ENCODE measurements at regions not wholly inside any gene's neighbourhood (a gene's known extent, or its start where the extent isn't known, plus 50 kb on each side); places are given as distances from the start of the nearest gene placed in this dataset.
"Not testable (repeated sequence)": the region's sequence is repeated elsewhere in the genome, so short reads cannot be mapped to it uniquely, and the experiment has no call there.

- no peak for FAIRE-seq
These were observed 127.1 kb downstream of the GLRX3 start for GRCh38 chr10:130263289-130263688.

DNA sequence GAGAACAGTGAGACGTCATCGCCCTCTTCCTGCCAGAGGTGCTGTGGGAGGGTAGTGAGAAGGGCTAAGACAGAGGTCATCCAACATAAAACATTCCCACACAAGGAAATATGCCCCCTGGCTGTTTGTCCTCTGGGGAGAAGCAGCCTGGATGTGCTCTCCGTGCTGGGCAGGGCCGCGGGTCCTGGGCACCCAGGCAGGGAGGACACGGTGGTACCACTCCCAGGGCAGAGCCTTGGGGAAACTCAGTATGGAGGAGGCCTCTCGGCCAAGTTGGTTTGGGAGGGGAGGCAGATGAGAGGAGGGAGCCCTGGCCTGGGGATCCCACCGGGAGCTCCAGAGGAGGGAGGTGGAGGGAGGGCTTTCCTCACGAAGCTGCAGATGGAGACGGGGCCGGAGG lies 129.4 kb downstream of the GLRX3 start:
- no peak for FAIRE-seq

DNA sequence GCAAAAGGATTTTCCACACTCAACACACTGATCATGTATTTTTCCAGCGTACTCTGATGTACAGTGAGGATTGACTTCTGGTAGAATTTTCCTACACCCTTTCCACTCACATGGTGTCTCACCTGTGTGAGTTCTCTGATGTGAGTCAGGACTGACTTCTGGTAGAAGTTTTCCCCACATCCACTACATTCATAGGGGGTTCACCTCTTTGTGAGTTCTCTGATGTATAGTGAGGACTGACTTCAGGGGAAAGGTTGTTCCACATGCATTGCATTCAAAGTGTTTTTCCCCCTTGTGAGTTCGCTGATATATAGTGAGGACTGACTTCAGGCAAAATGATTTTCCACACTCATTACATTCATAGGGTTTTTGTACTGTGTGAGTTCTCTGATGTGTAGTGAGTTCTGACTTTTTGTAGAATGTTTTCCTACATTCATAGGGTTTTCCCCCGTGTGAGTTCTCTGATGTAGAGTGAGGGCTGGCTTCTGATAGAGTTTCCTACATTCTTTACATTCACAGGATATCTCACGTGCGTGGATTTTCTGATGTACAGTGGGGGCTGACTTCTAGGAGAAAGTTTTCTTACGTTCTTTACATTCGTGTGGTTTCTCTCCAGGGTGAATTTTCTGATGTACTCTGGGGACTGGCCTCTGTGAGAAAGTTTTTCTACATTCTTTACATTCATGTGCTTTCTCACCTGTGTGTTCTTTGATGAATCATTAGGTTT lies 146.5 kb downstream of the GLRX3 start:
- no peak for FAIRE-seq

- FAIRE-seq, result no peak
These were observed 147.0 kb downstream of the GLRX3 start for GRCh38 chr10:130283219-130283545.

GRCh38 chr10:130295761-130296160 lies 159.6 kb downstream of the GLRX3 start:
- not testable (repeated sequence) for FAIRE-seq

GRCh38 chr10:130300608-130301020 lies 164.4 kb downstream of the GLRX3 start:
- FAIRE-seq, result no peak

DNA sequence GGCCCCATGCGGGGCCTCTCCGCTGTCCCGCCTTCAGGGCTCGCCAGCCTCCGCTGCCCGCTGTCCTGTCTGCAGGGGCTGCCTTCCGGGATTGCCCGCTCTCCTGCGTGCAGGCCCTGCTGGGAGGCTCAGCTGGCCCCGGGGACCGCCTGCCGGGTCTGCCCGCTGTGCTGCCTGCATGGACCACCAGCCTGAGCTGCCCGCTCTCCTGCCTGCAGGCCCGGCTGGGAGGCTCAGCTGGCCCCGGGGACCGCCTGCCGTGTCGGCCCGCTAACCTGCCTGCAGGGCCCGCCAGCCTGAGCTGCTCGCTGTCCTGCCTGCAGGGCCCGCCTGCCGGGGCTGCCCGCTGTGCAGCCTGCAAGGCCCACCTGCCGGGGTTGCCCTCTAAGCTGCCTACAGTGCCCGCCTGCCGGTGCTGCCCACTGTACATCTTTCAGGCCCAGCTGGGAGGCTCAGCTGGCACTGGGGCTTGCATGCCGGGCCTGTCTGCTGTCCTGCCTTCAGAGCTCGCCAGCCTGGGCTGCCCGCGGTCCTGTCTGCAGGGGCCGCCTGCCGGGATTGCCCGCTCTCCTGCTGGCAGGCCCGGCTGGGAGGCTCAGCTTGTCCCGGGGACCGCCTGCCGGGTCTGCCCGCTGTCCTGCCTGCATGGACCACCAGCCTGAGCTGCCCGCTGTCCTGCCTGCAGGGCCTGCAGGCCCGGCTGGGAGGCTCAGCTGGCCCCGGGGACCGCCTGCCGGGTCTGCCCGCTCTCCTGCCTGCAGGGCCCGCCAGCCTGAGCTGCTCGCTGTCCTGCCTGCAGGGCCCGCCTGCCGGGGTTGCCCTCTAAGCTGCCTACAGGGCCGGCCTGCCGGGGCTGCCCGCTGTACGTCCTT lies 165.1 kb downstream of the GLRX3 start:
- no peak for FAIRE-seq

DNA sequence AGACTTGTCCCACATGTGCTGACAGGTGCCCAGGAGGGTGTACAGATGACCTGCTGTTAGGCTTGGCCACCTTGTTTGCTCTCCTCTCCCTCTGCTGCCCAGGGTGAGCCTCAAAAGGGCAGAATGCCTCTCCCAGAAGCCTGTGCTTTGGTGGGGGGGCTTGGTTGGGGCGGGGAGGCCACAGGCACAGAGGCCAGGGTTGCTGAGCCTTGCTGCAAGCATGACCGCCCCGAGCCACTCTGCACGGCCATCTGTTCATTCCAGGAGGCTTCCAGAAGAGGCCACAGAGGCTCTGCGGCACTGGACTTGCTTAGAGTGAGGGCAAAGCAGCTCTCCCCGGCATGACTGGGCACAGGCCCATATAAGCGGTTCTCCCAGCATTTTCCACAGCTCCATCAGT lies 190.8 kb downstream of the GLRX3 start:
- FAIRE-seq, result no peak

DNA sequence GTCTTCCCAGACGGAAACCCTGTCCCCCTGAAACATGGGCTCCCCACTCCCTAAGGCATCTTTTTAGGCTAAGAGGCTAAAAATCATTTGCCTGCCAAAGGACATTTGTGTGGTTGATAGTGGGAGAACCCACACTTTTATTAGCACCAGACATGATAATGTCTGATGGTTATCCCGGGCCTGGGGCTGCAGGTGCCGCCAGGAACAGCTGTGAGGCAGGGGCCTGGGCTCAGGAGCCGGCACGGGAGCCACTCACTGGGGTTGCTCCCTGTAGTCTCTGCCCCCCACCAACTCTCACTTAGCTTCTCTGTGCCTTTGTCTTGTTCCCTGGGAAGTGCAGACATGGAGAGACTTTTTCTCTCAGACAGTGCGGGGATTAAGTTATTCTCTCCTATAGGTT lies 193.6 kb downstream of the GLRX3 start:
- FAIRE-seq, result no peak

DNA sequence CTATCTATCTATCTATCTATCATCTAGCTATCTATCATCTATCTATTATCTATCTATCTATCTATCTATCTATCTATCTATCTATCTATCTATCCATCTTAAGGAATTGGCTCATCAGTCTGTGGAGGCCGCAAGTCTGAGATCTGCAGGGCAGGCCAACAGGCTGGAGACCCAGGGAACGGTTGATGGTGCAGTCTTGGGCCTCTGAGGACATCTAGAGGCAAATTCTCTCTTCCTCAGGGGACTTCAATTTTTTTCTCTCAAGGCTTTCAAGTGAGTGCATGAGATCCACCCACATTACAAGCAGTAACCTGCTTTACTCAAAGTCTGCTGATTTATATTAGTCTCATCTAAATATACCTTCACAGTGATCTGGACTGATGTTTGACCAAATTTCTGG lies 197.0 kb downstream of the GLRX3 start:
- FAIRE-seq, result no peak

DNA sequence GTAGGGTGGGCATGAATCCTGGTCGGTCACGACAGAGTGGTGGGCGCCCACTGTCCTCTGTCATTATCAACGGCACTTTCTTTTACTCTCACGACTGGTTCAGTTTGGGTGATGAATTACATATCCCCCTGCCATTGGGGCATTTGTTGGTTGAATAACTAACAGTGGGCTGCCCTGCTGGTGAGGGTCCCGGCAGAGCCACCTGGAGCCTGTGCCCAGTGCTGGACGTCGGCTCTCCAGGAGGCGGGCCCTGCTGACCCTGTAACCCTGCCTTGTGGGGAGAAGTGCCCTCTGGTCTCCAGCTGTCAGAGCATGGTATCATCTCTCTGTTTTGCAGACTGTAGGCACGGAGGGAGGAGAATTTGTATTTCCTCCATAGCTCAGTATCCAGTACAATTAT lies 199.1 kb downstream of the GLRX3 start:
- no peak for FAIRE-seq

DNA sequence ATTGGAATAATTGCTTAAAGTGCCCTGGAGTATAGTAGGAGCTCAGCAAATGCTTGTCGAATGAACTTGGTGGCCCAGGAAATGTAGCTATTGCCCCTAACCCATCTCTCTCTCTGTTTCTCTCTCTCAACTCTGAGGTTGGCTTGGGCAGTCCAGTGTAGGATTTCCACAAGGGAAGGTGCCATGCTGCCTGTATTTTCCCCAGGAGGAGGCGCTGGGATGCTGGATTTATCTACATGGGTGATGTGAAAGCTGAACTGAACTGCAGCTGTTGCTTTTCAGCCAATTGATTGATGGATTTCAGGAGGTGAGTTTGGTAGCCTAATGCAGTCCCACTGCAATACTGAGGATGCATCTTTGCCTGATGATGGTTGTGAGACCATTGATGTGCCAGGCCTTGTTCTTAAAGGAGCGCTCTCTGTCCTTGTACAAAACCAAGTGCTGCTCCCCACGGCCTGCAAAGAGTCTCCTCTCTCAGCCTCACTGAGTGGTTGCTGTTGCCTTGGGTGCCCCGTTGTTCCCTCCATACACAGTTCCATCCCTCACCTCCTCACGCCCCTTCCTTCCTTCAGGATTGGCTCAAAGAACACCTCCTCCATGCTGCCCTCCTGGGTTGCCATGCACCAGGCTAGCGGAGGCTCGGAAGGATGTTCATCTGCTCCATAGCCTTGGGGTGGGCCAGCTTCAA lies 200.6 kb downstream of the GLRX3 start:
- FAIRE-seq, result no peak

- FAIRE-seq, result no peak
These were observed 201.1 kb downstream of the GLRX3 start for GRCh38 chr10:130337305-130337640.

DNA sequence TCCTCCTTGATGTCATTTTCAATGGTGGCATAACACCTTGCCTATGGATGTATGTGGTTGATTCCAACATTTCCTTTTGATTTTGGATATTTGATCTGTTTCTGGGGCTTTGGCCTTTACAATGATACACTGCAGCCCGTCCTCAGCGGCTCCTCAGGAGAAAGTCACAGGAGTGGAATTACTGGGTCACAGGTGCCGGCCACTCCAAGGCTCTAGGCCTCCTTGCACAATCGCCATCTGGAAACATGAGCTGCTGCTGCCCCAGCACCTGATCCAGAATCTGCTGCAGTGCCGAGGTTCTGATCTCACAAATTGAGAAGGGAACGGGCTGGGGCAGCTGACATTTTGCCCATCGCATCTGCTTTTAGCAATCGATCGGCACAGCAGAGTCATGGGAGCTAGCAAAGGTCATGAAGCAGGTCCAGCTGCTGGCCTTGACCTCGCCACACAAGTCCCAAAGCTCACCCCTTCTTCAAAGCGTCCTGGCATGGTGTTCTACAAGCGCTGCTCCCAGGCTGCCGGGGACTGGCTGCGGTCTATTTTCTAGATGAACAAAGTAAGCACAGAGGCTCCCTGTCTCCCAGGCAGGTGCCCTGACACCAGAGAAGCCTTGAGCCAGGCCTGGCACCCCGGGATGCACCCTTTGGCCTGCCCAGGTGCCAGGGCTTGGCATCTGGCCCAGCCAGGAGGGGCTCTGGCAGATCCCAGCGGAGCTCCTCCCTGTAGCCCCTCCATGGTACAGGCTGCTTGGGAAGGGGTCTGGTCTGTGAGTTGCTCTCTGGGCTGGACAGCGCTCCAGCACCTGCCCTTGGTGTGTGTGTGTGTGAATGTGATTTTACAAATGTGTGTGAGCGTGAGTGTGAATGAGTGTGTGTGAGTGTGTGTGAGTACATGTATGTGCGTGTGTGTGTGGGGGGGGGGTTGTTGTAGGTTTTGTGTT lies 201.8 kb downstream of the GLRX3 start:
- FAIRE-seq, result no peak

- FAIRE-seq, result no peak
These were observed 202.4 kb downstream of the GLRX3 start for GRCh38 chr10:130338636-130339024.

DNA sequence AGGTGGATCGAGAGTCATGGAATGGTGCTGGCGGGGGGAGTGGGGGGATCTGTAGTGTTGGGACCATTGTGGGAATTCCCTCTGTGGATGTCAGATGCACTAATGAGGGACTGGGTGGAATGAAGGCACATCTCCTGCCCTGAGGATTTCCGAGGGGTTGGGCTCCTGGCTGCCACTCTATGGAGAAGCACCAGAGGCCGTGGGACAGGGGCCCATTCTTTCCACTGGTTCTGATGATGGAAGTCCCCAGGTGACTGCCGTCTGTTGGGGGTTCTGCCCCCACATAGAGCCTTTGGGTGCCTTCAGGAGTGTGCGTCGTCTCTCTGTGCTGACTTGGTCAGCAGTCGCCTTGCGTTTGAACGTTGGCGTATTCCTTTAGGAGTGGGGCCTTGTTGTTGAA lies 202.9 kb downstream of the GLRX3 start:
- no peak for FAIRE-seq

- FAIRE-seq, result no peak
These were observed 203.7 kb downstream of the GLRX3 start for GRCh38 chr10:130339911-130340310.

DNA sequence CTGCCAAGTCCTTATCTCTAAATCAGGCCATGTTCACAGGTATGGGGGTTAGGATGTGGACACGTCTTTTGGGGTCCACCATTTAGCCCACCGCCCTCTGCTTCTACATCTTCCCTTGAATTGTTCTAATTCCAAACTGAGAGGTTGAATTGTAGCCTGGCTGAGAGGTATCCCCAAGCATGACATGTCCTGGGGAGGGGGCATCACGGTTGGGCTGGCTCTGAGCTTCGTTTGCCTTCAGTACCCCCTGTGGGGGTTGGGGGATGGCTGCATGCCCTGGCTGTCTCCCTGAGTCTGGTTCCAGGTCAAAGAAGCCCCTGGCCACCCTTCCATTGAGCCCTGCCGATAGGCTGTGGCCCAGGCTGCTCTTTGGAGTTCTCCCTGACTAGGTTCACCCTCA lies 204.6 kb downstream of the GLRX3 start:
- no peak for FAIRE-seq

GRCh38 chr10:130341356-130341755 lies 205.2 kb downstream of the GLRX3 start:
- FAIRE-seq, result no peak

DNA sequence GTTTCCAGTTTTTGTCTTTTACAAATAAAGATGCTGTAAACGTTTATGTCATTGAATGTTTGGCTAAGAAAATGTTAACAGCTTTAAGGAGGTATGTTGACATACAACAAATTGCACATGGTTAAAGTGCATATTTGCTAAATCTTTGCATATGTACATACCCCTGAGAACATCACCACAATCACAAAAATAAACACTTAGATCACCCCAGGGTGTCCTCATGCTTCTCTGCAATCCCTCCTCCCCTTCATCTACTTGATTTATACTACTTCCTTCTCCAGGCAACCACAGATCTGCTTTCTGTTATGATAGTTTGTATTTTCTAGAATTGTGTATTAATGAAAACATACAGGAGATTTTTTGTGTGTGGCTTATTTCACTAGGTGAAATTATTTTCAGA lies 209.5 kb downstream of the GLRX3 start:
- no peak for FAIRE-seq

- no peak for FAIRE-seq
These were observed 214.8 kb downstream of the GLRX3 start for GRCh38 chr10:130350996-130351395.

GRCh38 chr10:130351466-130352290 lies 215.5 kb downstream of the GLRX3 start:
- no peak for FAIRE-seq

Measured in A204.1 (cell line).